Nephron progenitor cell (in vitro differentiated cells): ENCODE measurements at regions not wholly inside any gene's neighbourhood (a gene's known extent, or its start where the extent isn't known, plus 50 kb on each side); places are given as distances from the start of the nearest gene placed in this dataset.
"Not testable (repeated sequence)": the region's sequence is repeated elsewhere in the genome, so short reads cannot be mapped to it uniquely, and the experiment has no call there.

Experiments
- DNase-seq: peaks from one replicate; pipeline ENCODE4 v3.0.0; 2021
- H3K27ac Mint-ChIP-seq: 2 replicates; pipeline ENCODE4 v1.8.0; 2021; ENCODE audit warnings: mild to moderate bottlenecking, moderate library complexity, mixed read lengths
- H3K27me3 Mint-ChIP-seq: 2 replicates; pipeline ENCODE4 v1.8.0; 2021; ENCODE audit warnings: mild to moderate bottlenecking, low read depth, mixed read lengths; ENCODE audit not compliant: poor library complexity
- H3K36me3 Mint-ChIP-seq: 2 replicates; pipeline ENCODE4 v1.8.0; 2021; ENCODE audit warnings: low read depth, mixed read lengths
- H3K4me1 Mint-ChIP-seq: 2 replicates; pipeline ENCODE4 v1.8.0; 2021; ENCODE audit warnings: mixed read lengths
- H3K4me3 Mint-ChIP-seq: 2 replicates; pipeline ENCODE4 v1.8.0; 2021; ENCODE audit warnings: mild to moderate bottlenecking, moderate library complexity, mixed read lengths
- H3K9me3 Mint-ChIP-seq: 2 replicates; pipeline ENCODE4 v1.8.0; 2021; ENCODE audit warnings: mild to moderate bottlenecking, moderate library complexity, mixed read lengths
- CTCF ChIP-seq: fragments of 200-600 bp; sonication (generic); IDR thresholded peaks from 2 replicates; pipeline ENCODE4 v1.5.0; 2021; ENCODE audit warnings: antibody characterized with exemption

GRCh38 chr9:30582240-30582639 is 1802.2 kb upstream of the ACO1 start:
- no peak for TF ChIP-seq CTCF
- Mint-ChIP-seq H3K27me3 (no peaks in the 10 kb centered on the region), H3K36me3 (no peaks in the 10 kb centered on the region), H3K4me3 (no peak overlapping the region), H3K27ac (no peak overlapping the region), H3K4me1 (no peaks in the 10 kb centered on the region), H3K9me3 (no peaks in the 10 kb centered on the region)
- no peak for DNase-seq

- Mint-ChIP-seq H3K36me3 (no peaks in the 10 kb centered on the region), H3K4me3 (no peak overlapping the region), H3K4me1 (no peaks in the 10 kb centered on the region), H3K27ac (no peak overlapping the region), H3K9me3 (no peaks in the 10 kb centered on the region), H3K27me3 (no peaks in the 10 kb centered on the region)
- DNase-seq: no peak
- no peak for TF ChIP-seq CTCF
Observed at GRCh38 chr9:30584559-30584958, 1799.9 kb upstream of the ACO1 start.

GRCh38 chr9:30591461-30591860 is 1793.0 kb upstream of the ACO1 start:
- H3K4me1 Mint-ChIP-seq: no peaks in the 10 kb centered on the region
- TF ChIP-seq CTCF: no peak
- DNase-seq: no peak
- no peaks in the 10 kb centered on the region for H3K36me3 Mint-ChIP-seq
- no peak overlapping the region for H3K4me3 Mint-ChIP-seq
- H3K9me3 Mint-ChIP-seq: no peaks in the 10 kb centered on the region
- H3K27me3 Mint-ChIP-seq: no peaks in the 10 kb centered on the region
- H3K27ac Mint-ChIP-seq: no peak overlapping the region

GRCh38 chr9:30597608-30598007 is 1786.8 kb upstream of the ACO1 start:
- Mint-ChIP-seq H3K4me1 (peaks cover 5% of the 10 kb centered on the region), H3K9me3 (no peaks in the 10 kb centered on the region), H3K36me3 (no peaks in the 10 kb centered on the region), H3K27ac (no peak overlapping the region), H3K4me3 (no peak overlapping the region), H3K27me3 (no peaks in the 10 kb centered on the region)
- no peak for TF ChIP-seq CTCF
- DNase-seq: no peak

- Mint-ChIP-seq H3K36me3 (no peaks in the 10 kb centered on the region), H3K27ac (no peak overlapping the region), H3K27me3 (no peaks in the 10 kb centered on the region), H3K9me3 (no peaks in the 10 kb centered on the region), H3K4me3 (no peak overlapping the region), H3K4me1 (peaks cover 4% of the 10 kb centered on the region)
- no peak for DNase-seq
- TF ChIP-seq CTCF: no peak
Observed at GRCh38 chr9:30605936-30606335, 1778.5 kb upstream of the ACO1 start.

GRCh38 chr9:30609713-30610112 is 1774.7 kb upstream of the ACO1 start:
- Mint-ChIP-seq H3K27me3 (no peaks in the 10 kb centered on the region), H3K36me3 (no peaks in the 10 kb centered on the region), H3K4me1 (no peaks in the 10 kb centered on the region)

GRCh38 chr9:30616782-30617181 is 1767.7 kb upstream of the ACO1 start:
- H3K4me3 Mint-ChIP-seq, H3K27ac Mint-ChIP-seq, H3K9me3 Mint-ChIP-seq, DNase-seq, H3K36me3 Mint-ChIP-seq, H3K27me3 Mint-ChIP-seq, H3K4me1 Mint-ChIP-seq: not testable (repeated sequence)

More at GRCh38 chr9:30609713-30610112, 1774.7 kb upstream of the ACO1 start:
- no peaks in the 10 kb centered on the region for H3K9me3 Mint-ChIP-seq
- TF ChIP-seq CTCF: no peak
- no peak overlapping the region for H3K27ac Mint-ChIP-seq
- no peak overlapping the region for H3K4me3 Mint-ChIP-seq
- DNase-seq: no peak
